GM21717 (cell line): ENCODE measurements at regions not wholly inside any gene's neighbourhood (a gene's known extent, or its start where the extent isn't known, plus 50 kb on each side); places are given as distances from the start of the nearest gene placed in this dataset.

Experiments
- ATAC-seq: cut with Tn5 transposase; IDR thresholded peaks from one replicate; pipeline ENCODE4 v1.9.1; 2021; ENCODE audit warnings: mild to moderate bottlenecking, moderate library complexity; ENCODE audit not compliant: unreplicated experiment

GRCh38 chr13:74084375-74084935, 49.7 kb downstream of the KLF12 start:
- no peak for ATAC-seq

- no peak for ATAC-seq
Measured at GRCh38 chr13:74082741-74083160, 51.5 kb downstream of the KLF12 start.

GRCh38 chr13:74080762-74081161, 53.4 kb downstream of the KLF12 start:
- no peak for ATAC-seq

GRCh38 chr13:74077792-74078191, 56.4 kb downstream of the KLF12 start:
- no peak for ATAC-seq

- no peak for ATAC-seq
Measured at GRCh38 chr13:74077375-74077774, 56.8 kb downstream of the KLF12 start.

- no peak for ATAC-seq
Measured at GRCh38 chr13:74074723-74075122, 59.5 kb downstream of the KLF12 start.

DNA sequence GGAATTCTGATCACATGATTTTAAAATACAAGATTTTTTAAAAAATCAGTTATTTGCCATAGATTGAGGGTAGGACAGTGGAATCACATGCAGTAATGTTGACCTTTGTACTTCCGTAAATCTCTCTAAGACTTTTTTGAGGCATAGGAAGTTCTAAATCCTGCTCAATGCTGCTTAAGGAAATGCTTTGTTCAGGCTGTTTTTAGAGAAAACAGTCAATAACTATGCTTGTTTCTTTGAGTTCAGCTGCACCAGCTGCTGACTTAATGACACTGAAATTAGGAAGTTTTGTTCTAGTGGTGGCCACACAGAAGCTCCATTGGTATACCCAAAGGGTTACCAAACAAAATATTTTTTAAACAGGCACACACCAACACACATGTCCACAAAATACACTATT, 60.9 kb downstream of the KLF12 start:
- ATAC-seq: no peak

DNA sequence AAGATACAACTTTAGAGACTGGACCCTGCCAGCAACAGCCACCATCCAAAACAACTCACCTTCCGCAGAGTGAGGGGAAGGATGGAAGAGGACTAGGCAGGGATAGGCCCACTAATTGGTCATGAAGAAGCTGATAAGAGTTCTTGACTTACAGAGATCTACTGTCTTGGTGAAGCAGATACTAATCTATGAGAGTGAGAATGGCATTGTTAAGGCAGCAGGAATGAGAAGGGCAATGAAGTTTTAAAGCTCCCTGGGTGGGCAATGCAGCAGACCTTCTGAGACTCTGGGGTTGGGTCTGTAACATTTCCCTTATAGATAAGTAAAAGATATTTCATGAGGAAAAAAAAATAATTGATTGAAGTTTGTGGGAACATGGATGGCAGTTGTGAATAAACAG, 63.7 kb downstream of the KLF12 start:
- no peak for ATAC-seq

- ATAC-seq: no peak
Measured at GRCh38 chr13:74070065-74070464, 64.1 kb downstream of the KLF12 start.

DNA sequence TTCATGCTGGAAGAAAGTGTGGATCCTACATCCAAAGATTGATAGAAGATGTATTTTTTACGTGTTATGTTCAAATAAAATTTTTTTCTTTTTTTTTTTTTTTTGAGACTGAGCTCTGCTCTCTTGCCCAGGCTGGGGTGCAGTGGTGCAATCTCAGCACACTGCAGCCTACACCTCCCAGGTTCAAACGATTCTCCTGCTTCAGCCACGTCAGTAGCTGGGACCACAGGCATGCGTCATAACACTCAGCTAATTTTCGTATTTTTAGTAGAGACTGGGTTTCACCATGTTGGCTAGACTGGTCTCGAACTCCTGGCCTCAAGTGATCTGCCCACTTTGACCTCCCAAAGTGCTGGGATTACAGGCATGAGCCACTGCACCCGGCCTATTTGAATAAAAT, 65.7 kb downstream of the KLF12 start:
- no peak for ATAC-seq

DNA sequence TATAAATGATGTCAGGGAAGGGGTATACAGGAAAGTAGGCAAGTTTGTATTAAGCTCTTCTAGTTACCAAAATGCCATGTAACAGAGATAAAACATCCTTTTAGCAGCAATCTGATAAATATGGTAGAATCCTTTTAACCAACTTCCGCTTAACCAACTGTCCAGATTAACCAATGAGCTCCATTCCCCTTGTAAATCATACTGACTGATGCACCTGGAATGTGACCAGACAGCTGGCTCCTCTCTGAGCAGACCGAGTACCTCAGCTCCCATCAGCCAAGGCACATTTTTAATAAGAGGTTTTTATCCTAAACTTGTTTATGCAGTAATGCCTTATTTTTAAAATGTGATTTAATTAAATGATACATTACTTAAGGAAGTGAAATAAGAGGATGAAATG, 66.4 kb downstream of the KLF12 start:
- ATAC-seq: no peak

DNA sequence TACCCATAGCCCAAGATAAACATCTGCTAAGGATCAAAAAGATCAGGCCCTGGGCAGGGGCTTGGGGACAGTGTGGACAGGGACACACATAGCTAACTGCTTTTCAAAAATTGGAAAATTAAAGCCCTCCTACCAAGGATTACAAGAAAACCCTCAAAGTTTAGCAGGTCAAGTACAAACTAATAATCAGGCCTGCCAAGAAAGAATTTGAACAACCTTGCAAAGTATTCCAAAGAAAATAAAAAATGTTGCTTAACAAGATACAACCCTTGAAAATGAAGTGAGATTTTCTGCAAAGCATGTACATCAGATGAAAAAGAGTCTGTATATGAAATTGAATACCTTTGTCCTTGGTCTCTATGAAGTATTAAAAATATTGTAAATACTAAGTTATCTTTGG, 67.3 kb downstream of the KLF12 start:
- ATAC-seq: no peak

DNA sequence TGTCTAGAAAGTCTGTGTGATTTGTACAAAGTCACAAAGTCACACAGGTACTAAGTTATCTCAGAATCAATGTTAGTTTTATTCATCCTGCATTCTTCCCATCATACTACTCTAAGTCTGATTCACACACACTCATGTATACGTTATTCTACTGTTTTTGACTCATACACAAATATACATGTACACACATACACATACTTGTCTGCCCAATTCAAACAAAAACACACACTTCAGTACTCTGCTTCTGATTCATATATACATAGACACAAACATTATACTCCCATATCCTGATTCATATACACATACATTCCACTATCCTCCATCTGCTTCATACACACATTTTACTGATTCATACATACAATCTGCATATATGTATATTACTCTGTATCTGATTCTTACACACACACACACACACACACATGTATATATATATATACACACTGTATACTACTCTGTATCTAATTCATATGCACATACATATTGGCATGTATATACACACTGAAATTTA, 69.3 kb downstream of the KLF12 start:
- ATAC-seq: no peak

DNA sequence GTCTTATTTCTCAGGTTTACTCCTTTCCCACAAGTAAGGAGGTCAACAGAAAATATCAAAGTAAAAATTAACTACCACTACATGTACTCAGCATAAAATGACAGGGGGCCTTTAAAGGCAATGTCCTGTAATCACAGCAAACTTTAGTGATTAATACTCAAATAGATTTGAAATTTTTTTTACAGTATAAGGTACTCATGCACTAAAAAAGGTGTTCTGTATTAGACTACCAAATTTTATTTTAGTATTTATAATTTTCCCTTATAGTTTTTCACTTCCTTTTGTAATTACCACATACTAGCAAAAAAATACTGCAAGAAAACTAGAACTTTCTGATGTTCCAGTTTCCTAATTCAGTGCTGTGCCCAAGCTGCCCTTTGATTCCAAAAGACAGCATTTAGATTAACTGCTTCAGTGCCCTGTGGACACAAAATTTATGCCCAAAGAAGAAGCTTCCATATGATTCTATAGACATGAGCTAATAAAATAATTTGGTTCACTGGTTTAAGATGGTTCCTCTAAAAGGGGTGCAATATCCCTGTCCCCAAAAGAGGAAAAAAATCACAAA, 70.6 kb downstream of the KLF12 start:
- ATAC-seq: no peak

DNA sequence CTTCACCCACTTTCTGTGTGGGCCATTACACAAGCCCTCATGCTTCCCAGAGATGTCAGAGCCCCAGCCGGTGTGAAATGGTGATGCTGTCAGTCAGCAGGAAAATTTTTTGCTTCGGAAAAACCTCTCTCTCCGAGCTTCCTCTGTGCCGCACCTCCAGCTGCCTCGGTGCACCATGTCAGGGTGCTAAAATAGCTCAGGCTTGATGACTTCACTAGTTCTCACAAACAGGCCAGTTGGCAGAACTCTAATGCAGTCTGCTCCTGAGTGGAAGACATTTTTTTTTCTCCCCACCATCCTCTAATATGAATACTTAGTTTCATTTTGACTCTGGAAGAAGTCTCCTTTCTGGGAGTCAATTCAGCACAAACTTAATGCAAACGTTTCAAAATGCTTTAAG, 71.3 kb downstream of the KLF12 start:
- peak; percentile 94 for ATAC-seq

DNA sequence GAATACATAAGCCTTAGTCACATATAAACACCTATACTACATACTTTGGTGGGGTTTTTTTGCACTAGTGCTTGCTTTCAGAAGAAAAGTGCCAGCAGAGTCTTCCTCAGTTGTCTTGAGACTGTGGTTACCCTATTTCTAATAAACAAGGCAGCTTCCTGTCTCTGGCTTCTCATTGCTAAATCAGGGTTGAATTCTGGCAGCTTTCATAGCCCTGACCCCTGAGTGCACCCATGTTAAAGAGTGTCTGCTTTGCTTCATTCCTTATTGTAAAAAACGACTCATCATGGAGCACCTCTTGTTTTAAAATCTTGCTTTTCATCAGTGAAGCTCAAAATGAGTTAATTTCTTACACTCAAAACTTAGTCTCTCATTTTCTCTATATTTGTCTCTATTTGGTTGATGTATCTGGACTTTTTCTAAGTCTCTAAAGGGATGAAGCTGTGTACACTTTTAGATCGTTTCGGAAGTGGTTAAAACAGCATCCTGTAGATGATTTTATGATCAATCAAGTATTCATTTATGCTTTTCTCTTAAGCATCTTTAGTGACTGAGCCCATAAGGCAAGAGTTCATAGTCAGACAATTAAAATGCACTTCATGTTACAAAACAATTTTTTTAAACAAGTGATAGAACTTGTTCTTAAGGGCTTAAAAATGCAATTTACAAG, 72.1 kb downstream of the KLF12 start:
- ATAC-seq: peak; percentile 68

GRCh38 chr13:74056801-74057542, 77.2 kb downstream of the KLF12 start:
- ATAC-seq: no peak

DNA sequence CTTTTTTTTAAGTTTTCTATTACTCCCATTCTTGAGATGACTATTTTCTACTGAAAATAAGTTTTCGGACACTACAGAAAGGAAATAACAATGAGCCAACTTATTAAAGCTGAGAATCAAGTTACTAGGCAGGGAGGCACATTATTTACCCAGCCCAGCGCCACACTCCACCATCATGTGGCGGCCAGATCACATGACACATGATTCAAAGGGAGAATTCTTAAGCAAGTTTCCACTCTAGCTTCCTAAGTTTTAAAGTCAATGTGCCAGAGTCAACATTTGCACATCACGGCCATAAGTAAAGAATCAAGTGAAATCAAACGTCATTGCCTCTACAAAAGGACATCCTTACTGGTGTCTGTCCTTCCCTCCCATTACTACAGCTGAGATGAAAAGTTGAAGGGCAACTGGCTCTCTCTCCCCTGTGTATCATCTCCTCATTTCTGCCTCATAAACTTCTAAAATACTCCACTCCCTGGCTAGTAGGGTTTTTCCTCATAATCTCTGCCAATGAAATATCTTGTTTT, 81.7 kb downstream of the KLF12 start:
- ATAC-seq: no peak

DNA sequence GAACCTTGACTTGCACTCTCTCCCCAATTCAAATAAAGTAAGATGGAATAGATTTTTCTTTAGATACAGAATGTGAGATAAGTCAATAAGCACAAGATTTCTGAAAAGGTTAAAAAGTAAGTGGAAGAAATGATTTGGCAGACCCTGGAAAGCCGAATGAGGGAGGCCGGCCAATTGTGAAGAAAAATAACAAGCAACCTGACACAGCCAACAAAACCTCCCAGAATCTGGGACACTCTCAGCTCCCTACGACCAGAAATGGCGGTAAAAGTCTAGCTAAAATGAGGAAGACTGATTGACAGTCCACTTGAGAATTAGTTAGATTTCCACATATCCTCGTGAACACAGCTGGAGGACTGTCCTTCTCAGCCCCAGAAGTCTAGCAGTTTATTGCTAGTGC, 85.4 kb downstream of the KLF12 start:
- ATAC-seq: no peak

DNA sequence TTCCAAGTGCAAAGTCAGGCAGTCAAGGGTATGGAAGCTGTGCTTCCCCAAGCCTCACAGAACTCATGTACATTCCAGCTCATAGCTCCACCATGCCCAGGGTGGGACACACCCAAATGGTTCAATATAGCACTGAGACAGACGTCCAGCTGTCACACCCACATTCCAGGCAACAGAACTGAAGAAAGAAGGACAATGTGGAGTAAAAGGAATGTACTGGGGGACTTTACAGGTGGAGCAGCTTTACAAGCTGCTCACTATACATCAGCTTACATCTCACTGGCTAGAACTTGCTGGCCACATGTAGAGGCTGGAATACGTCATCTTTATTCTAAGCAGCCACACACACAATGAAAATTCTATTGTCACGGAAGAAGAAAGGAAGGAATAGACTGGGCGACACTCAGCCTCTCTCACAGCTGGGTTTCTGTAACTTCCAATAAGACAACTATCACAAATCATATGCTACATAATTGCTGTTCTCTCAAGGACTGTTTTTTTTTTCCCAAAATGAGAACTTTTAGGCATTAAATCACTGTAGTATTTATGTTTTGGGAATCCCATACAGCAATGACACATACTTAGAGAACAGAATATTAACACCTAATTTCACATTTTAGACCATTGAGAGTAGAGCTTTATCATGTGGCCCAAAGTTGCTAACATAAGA, 86.1 kb downstream of the KLF12 start:
- ATAC-seq: no peak

GRCh38 chr13:74046431-74046830, 87.8 kb downstream of the KLF12 start:
- no peak for ATAC-seq
